Cardiac fibroblast (primary cell): ENCODE measurements at regions not wholly inside any gene's neighbourhood (a gene's known extent, or its start where the extent isn't known, plus 50 kb on each side); places are given as distances from the start of the nearest gene placed in this dataset.
"Not testable (repeated sequence)": the region's sequence is repeated elsewhere in the genome, so short reads cannot be mapped to it uniquely, and the experiment has no call there.

Experiments
- DNase-seq, 2 donors: peaks; one replicate each; pipeline versions ENCODE4 v3.0.0 to v3.0.0-alpha.2; 2010; ENCODE audit warnings: low read depth in 2 of 2
- H3K4me3 ChIP-seq, 2 donors: replicated peaks in 1 of 2; 1 replicate in 1 of 2; 2 replicates in 1 of 2; pipeline ENCODE4 v1.5.1; 2011; ENCODE audit warnings: low read depth in 2 of 2, low read length in 2 of 2, mild to moderate bottlenecking in 2 of 2, moderate library complexity in 1 of 2
- TF ChIP-seq, protein P1 (sequence below): IDR thresholded peaks from one replicate; pipeline ENCODE4 v1.5.1; 2011; ENCODE audit warnings: low read depth, mild to moderate bottlenecking, low read length, inconsistent platforms

DNA sequence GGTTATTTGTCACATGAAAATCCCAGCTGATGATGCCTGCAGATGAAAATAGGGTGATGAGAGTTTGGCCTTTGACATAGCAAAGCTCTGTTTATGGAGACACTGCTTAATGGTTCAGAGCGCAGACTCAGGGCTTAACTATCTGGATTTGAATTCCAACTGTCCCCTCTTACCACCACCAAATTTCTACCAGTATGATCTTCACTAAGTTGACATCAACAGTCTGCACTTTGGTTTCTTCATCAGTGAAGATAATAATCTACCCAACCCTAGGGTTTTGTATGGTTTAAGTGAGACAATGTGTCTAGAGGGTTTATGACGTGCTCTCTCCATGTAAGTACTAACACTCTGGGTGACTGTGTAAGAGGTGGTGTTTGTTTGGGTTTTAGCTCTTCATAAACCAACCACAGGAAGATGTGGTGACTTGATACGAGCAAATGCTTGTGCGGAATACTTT, 151.4 kb upstream of the TNFAIP3 start:
- TF ChIP-seq, protein P1, sequence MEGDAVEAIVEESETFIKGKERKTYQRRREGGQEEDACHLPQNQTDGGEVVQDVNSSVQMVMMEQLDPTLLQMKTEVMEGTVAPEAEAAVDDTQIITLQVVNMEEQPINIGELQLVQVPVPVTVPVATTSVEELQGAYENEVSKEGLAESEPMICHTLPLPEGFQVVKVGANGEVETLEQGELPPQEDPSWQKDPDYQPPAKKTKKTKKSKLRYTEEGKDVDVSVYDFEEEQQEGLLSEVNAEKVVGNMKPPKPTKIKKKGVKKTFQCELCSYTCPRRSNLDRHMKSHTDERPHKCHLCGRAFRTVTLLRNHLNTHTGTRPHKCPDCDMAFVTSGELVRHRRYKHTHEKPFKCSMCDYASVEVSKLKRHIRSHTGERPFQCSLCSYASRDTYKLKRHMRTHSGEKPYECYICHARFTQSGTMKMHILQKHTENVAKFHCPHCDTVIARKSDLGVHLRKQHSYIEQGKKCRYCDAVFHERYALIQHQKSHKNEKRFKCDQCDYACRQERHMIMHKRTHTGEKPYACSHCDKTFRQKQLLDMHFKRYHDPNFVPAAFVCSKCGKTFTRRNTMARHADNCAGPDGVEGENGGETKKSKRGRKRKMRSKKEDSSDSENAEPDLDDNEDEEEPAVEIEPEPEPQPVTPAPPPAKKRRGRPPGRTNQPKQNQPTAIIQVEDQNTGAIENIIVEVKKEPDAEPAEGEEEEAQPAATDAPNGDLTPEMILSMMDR, result no peak
- no peak for DNase-seq

DNA sequence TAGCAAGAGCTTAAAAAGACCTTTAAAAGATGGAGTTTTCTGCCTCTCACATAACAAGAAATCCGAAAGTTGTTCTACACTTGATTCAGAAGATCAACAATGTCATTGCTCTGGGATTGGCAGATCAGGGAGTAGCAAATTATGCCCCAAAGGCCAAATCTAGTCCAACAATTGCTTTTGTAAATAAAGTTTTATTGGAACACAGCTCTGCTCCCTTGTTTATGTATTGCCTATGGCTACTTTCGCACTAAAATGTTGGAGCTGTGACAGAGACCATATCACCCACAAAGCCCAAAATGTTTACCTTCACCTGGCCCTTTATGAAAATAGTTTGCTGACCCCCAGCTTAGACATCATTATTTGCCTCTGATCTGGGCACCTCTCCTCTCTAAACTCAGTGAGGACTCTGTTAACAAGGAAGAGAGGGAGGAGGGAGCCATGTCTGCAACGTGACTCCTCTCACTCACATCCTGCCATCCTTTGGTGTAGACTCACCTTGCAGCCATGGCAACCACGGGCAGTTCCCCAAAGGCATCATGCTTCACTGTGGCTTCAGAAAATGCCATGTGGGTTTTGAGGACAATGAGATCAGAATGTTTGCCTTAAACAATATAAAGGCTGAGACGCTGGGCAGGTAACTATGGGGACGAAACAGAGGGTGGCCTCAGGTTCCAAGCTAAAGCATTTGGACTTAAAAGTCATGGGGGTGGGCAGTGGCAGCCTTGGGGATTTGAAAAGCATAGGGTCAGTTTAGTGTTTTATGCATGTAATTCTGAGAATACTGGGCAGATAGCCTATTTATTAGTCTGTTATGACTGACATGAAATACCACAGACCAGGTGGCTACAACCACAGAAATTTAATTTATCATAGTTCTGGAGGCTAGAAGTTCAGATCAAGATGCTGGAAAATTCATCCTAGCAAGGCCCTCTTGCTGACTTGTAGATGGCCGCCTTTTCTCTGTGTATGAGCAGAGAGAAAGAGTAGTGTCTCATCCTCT, 149.7 kb upstream of the TNFAIP3 start:
- TF ChIP-seq, protein P1, result no peak
- H3K4me3 ChIP-seq, result no peak overlapping the region
- DNase-seq, result no peak

More for the DNA sequence above, 151.4 kb upstream of the TNFAIP3 start:
- no peak overlapping the region for H3K4me3 ChIP-seq

DNA sequence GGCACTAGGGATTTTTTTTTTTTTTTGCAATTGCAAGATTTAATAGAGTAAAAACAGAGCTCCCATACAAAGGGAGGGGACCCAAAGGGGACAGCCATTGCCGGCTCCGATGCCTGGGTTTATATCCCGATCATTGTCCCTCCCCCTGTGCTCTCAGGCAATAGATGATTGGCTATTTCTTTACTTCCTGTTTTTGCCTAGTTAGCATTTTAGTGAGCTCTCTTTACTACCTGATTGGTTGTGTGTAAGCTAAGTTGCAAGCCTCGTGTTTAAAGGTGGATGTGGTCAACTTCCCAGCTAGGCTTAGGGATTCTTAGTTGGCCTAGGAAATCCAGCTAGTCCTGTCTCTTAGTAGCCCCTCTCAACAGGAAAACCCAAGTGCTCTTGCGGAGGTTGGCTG, 148.2 kb upstream of the TNFAIP3 start:
- not testable (repeated sequence) for H3K4me3 ChIP-seq, DNase-seq

DNA sequence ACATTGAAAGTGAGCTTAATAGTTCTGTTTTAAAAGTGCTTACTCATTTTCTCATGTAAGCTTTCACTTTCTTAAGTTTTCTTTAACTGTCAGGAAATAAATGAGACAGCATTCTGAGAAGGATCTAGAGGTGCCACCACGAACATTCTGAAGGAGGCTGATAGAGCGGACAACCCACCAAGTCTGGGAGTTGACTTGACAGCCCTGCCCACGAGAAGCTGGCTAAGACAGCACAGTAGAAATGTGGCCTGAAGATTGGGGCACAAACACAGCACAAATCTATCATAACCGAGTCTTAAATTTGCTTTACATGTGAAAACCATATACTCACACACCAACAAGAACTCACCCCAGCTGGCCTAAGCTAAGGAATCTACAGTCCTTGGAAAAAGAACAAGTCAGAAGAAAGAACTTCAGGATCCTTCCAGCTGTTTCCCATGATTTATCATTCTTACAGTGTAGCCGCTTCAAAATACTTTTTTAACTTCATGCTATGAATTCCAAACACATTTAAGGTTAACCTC, 144.2 kb upstream of the TNFAIP3 start:
- no peak for DNase-seq
- H3K4me3 ChIP-seq, result no peak overlapping the region
- TF ChIP-seq, protein P1, result no peak

DNA sequence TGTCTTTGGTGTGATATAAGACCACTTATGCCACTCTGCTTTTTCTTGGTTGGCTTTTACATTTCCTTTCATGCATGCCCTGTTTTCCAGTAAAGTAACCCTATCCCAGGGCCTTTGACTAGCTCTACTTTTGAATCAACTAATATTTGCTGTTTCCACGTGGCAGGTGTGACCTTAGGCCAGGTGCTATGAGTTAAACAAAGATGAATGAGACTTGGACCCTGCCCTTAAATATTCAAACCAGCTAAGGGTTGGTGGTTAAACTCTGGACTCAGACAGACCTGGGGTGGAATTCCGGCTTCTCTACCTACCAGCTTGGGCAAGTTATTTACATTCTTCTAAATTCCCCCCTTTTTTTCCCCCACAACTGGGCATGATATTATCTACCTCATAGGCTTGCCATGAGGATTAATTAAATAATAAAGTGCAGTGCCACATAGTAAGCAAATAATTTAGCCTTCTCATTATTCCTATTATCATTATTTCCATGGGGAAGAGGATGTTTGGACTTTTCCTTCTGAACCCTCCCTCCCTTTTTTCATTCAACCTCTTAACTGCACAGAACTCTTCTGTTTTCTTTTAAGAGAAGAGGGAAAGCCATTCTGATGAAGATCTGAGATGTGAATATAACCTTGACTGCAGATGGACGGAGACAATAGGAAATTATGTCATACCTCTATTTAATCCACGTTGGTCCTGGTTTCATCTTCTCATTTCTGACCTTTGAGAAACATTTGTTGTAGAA, 143.6 kb upstream of the TNFAIP3 start:
- TF ChIP-seq, protein P1, result no peak
- DNase-seq, result no peak
- no peak overlapping the region for H3K4me3 ChIP-seq

DNA sequence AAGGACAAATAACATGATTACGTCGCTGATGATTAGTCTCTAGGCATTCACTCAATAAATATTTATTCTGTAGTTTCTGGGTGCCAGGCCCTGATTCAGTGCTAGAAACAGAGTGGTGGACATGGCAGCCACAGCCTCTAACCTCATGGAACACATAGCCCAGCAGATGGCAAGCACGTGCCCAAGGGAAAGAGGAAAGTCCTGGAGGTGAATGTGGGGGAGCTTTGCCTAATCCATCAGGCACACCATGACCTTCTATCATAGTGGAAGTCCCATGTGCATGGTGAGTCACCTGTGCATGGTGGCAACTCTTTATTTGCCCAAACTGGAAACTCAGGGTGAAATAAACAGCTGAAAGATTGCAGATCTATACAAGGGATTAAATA, 143.0 kb upstream of the TNFAIP3 start:
- TF ChIP-seq, protein P1, result no peak
- no peak overlapping the region for H3K4me3 ChIP-seq
- DNase-seq, result peak in 1 of 2 donors; percentile 51
